Astrocyte (in vitro differentiated cells and primary cell): ENCODE measurements at regions not wholly inside any gene's neighbourhood (a gene's known extent, or its start where the extent isn't known, plus 50 kb on each side); places are given as distances from the start of the nearest gene placed in this dataset.

Experiments
- CTCF ChIP-seq: IDR thresholded peaks from 2 replicates; pipeline ENCODE4 v1.5.1; 2011; ENCODE audit warnings: low read depth, mild to moderate bottlenecking, inconsistent platforms, low read length, moderate library complexity; ENCODE audit not compliant: insufficient read depth
- EZH2 ChIP-seq: IDR thresholded peaks from 2 replicates; pipeline ENCODE4 v1.6.1; 2012; ENCODE audit warnings: mild to moderate bottlenecking, low read length, inconsistent platforms; ENCODE audit not compliant: insufficient read depth

GRCh38 chr22:47411006-47411405 is 648.6 kb downstream of the TBC1D22A start:
- TF ChIP-seq CTCF (no peak), EZH2 (no peak)
